Left ventricle myocardium inferior (tissue), 1 donor: ENCODE measurements at regions not wholly inside any gene's neighbourhood (a gene's known extent, or its start where the extent isn't known, plus 50 kb on each side); places are given as distances from the start of the nearest gene placed in this dataset.

ENCODE experiments used
- DNase-seq: peaks from one replicate; pipeline ENCODE4 v3.0.0-alpha.2; 2020
- H3K27ac ChIP-seq: fragments of 200-600 bp; replicated peaks from 2 replicates; pipeline ENCODE4 v1.8.0; 2021
- H3K27me3 ChIP-seq: fragments of 200-600 bp; 2 replicates; pipeline ENCODE4 v1.8.0; 2021; ENCODE audit warnings: low read depth
- H3K36me3 ChIP-seq: fragments of 200-600 bp; 2 replicates; pipeline ENCODE4 v1.8.0; 2021
- H3K4me1 ChIP-seq: fragments of 200-600 bp; 2 replicates; pipeline ENCODE4 v1.8.0; 2021
- H3K4me3 ChIP-seq: fragments of 200-600 bp; 2 replicates; pipeline ENCODE4 v1.8.0; 2021; ENCODE audit warnings: mild to moderate bottlenecking, moderate library complexity
- H3K9me3 ChIP-seq: fragments of 200-600 bp; replicated peaks from 2 replicates; pipeline ENCODE4 v1.8.0; 2021
- CTCF ChIP-seq: fragments of 200-600 bp; IDR thresholded peaks from 2 replicates; pipeline ENCODE4 v1.8.0; 2021; ENCODE audit warnings: antibody characterized with exemption, mild to moderate bottlenecking, borderline replicate concordance
- intact Hi-C: fragments of 100-400 bp; cut with micrococcal nuclease; formaldehyde crosslinking; loops from one replicate; pipeline ENCODE4 v1.11.0; 2022
- donor health status: DM: no; HTN: yes; CAD: no; lungs with severe emphysema.

- no peak for DNase-seq
- H3K27ac ChIP-seq, result no peak overlapping the region
- H3K4me1 ChIP-seq, result no peaks in the 10 kb centered on the region
- H3K36me3 ChIP-seq, result no peaks in the 10 kb centered on the region
- intact Hi-C loops, result no loop called here
- peaks cover 27% of the 10 kb centered on the region for H3K27me3 ChIP-seq
- H3K9me3 ChIP-seq, result no peaks in the 10 kb centered on the region
- H3K4me3 ChIP-seq, result no peak overlapping the region
- TF ChIP-seq CTCF, result no peak
These were observed 391.0 kb upstream of the EEF2KMT start for GRCh38 chr16:5488581-5488980.

GRCh38 chr16:5487728-5488127, 390.1 kb upstream of the EEF2KMT start:
- no peaks in the 10 kb centered on the region for H3K9me3 ChIP-seq
- H3K27ac ChIP-seq, result no peak overlapping the region
- no peak for TF ChIP-seq CTCF
- H3K4me3 ChIP-seq, result no peak overlapping the region
- DNase-seq, result no peak
- intact Hi-C loops, result no loop called here
- no peaks in the 10 kb centered on the region for H3K36me3 ChIP-seq
- H3K27me3 ChIP-seq, result peaks cover 30% of the 10 kb centered on the region
- H3K4me1 ChIP-seq, result no peaks in the 10 kb centered on the region

DNA sequence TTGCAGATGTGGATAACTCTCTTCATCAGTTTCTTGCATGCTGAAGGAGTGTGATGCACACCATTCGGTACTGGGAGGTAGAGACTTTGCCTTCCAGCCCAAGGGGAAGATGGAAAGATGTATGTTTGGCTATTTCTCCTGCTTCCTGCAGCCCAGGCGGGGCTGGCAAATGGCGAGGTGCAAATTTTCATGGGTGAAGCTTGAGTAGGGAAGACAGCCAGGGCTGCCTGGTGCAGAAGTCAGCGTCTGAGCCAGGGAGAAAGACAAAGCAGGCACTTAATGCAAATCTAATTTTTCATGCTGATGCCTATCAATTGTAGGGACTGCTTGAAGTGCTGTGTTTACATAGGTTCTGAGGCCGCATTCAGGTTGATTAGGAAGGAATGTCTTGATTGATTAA, 384.7 kb upstream of the EEF2KMT start:
- H3K27ac ChIP-seq, result no peak overlapping the region
- H3K36me3 ChIP-seq, result no peaks in the 10 kb centered on the region
- H3K4me3 ChIP-seq, result no peak overlapping the region
- H3K9me3 ChIP-seq, result no peaks in the 10 kb centered on the region
- intact Hi-C loops, result no loop called here
- no peaks in the 10 kb centered on the region for H3K4me1 ChIP-seq
- DNase-seq, result no peak
- peaks cover 36% of the 10 kb centered on the region for H3K27me3 ChIP-seq
- TF ChIP-seq CTCF, result no peak

DNA sequence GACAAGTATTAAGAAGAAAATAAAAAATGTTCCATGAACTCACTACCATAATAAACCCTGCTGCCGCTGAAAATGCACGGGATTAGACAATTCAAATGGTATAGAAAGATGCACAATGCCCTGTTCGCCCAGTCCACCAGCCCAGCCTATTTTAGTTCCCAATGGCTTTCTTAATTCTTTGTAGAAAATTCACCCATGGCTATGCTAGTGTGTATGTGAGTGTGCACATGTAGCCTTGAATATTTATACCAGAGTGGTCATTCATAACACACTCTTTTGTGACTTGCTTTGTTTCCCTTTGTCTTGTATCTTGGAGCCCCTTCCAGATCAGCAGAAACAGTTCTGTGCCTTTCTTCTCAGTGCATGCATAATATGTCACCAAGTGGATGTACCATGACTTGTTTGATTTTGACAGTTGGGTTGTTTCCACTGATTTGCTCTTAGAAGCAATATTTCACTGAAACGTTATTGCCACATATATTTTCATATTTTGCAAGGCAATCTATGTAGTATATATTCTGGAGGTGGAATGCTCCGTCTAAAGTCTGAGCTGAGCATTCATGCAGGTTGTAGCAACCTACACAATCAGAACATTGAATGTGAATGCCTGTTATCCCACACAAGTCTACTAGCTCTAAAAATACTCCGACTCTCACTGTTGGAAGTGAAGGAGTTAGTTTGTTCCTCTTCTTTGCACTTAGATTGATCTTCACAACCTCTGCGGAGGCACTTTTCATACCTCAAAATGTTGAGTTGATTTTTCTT, 383.0 kb upstream of the EEF2KMT start:
- Histone ChIP-seq H3K36me3 (no peaks in the 10 kb centered on the region), H3K27me3 (peaks cover 49% of the 10 kb centered on the region), H3K27ac (no peak overlapping the region), H3K9me3 (no peaks in the 10 kb centered on the region), H3K4me1 (no peaks in the 10 kb centered on the region), H3K4me3 (no peak overlapping the region)
- intact Hi-C loops, result no loop called here
- TF ChIP-seq CTCF, result no peak
- no peak for DNase-seq

DNA sequence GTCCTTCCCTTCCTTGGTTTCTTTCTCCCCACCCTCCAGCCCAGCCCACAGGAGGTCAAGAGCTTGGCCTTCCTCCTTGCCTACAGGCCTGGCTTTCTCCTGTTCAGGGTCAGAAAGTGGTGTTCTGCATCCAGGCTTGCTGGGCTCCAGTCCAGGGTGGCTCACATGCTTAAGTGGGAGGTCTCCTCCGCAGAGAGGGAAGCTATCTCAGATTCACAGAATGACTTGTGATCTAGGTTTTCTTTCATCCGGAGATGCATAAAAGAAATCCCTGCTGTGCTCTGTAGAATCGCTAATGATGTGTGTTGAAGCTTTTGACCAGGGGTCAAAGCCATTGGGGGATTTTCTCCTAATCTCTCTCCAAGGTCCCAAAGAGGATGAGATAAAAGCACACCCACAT, 382.3 kb upstream of the EEF2KMT start:
- H3K27ac ChIP-seq, result no peak overlapping the region
- DNase-seq, result no peak
- no peaks in the 10 kb centered on the region for H3K36me3 ChIP-seq
- no peak for TF ChIP-seq CTCF
- H3K27me3 ChIP-seq, result peaks cover 53% of the 10 kb centered on the region
- no peak overlapping the region for H3K4me3 ChIP-seq
- intact Hi-C loops, result no loop called here
- H3K9me3 ChIP-seq, result no peaks in the 10 kb centered on the region
- no peaks in the 10 kb centered on the region for H3K4me1 ChIP-seq
